Middle frontal gyrus (tissue), 1 donor: ENCODE measurements at regions not wholly inside any gene's neighbourhood (a gene's known extent, or its start where the extent isn't known, plus 50 kb on each side); places are given as distances from the start of the nearest gene placed in this dataset.

Experiments
- DNase-seq: peaks from one replicate; pipeline ENCODE4 v3.0.0-alpha.2; 2015; ENCODE audit warnings: low spot score; ENCODE audit errors: extremely low spot score

- no peak for DNase-seq
These were observed 563.7 kb upstream of the PRKX start for GRCh38 chrX:4277122-4277521.

DNA sequence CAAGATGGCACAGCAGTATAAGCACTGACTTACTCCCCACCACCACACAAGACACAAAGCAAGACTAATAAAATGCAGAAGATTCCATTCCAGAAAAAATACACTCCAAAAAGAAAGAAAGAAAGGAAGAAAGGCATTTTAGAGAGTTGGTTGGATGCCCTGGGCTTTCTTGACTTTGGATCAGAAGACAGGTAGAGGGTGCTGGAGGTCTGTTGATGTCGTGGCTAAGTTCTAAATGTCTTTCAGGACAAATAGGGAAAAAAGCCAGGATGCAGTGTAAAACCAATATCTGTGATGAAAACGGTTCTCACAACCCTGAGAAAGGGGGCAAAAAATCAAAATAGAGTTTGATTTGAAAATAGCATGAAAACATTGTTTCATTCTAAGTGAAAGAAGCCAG lies 555.2 kb upstream of the PRKX start:
- no peak for DNase-seq

- DNase-seq: no peak
These were observed 551.6 kb upstream of the PRKX start for GRCh38 chrX:4265036-4265435.

DNA sequence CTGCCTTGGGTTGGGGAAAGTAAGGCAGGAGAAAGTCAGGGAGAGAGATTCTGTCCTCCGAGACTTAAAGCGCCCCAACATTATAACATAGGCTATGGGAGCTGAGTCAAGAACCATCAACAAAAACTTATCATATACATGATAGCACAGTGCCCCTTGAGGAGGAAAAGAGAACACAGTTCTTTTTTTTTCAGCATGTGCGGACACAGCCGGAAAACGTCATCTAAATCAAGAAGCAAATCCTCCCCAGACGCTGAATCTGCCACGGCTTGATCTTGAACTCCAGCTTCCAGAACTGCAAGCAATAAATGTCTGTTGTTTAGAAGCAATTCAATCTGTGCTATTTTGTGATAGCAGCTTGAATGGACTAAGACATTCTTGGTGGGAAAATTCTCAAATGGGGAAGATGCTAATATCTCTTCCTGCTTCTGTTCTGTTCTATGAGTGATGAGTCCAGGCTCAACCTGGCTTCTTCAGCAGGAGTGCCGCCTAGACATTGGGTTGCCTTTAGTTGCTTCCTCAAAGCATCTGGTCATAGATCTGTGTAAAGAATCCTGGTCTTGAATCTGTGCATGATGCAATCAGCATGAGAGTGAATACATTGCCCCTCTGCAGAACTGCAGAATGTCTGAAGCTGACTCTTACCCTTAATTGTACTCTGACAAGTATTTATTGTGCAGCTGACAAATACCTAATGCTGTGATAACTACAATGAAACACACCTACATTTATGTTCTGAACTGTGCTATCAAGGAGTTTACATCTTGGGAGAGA lies 549.8 kb upstream of the PRKX start:
- no peak for DNase-seq

- DNase-seq: no peak
These were observed 539.6 kb upstream of the PRKX start for GRCh38 chrX:4253092-4253491.

DNA sequence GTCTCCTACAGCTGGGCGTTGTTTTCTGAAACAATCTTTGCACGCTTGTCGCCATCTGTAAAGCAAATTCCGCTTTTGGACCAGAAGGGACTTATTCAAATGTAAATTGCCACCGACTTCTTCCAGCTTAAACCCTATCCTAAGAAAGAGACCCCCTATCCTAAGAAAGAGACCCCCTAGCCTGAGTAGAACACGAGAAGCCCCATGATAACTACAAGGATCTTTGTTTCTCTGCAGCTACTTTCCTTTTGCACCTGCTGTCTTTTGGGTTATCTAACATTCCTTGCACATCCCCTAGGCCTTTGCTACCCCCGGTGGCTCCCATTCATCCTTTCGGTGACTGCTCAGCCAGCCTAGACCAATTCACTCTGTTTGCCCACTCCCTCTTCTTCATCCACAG lies 536.0 kb upstream of the PRKX start:
- no peak for DNase-seq

GRCh38 chrX:4243759-4244158 lies 530.3 kb upstream of the PRKX start:
- DNase-seq: no peak

GRCh38 chrX:4240541-4241194 lies 527.2 kb upstream of the PRKX start:
- DNase-seq: no peak

- DNase-seq: no peak
These were observed 526.4 kb upstream of the PRKX start for GRCh38 chrX:4239650-4240540.

- DNase-seq: no peak
These were observed 525.5 kb upstream of the PRKX start for GRCh38 chrX:4238916-4239315.

- DNase-seq: no peak
These were observed 511.6 kb upstream of the PRKX start for GRCh38 chrX:4225086-4225485.

GRCh38 chrX:4206941-4207340 lies 493.5 kb upstream of the PRKX start:
- no peak for DNase-seq

- DNase-seq: no peak
These were observed 484.5 kb upstream of the PRKX start for GRCh38 chrX:4197971-4198370.

DNA sequence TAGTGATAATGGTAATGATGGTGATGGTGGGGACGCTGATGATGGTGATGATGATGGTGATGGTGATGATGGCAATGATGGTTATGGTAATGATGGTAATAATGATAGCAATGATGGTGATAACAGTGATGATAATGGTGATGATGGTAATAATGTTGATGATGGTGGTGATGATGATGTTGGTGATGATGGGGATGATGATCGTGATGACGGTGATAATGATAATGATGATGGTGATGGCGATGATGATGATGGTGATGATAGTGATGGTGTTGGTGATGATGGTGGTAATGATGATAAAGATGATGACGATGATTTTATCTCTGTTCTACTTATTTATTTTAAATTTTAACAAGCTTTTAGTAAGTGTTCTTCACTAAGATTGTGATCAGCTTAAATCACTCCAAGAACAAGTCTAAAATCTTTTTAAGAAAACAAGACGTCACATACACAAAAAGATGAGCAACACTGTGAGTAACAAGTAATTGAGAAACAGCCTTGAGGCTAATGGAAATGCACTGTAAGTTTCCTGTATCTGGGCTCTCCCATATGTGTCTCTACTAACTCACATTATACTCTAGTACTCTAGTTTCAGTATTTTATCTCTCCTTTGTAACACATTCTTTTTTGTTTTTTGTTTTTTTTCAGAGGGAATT lies 480.2 kb upstream of the PRKX start:
- DNase-seq: no peak

DNA sequence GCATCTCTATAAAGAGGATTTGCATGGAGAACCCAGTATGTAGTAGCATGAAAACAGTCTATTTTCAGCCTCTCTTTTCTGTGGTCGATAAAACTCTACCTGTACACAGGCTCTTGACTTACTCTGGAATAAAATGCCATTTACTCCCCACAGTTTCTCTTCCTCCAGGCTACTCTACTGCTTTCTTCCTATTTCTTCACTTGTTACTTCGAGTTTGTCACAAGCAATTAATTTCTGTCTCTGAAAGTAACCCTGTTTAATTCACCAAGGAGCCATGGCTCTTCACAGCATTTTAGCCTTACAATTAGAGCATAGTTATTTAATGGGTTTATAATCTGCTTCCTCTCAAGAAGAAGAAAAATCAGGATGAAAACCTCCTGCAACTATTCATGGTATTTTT lies 472.9 kb upstream of the PRKX start:
- no peak for DNase-seq

DNA sequence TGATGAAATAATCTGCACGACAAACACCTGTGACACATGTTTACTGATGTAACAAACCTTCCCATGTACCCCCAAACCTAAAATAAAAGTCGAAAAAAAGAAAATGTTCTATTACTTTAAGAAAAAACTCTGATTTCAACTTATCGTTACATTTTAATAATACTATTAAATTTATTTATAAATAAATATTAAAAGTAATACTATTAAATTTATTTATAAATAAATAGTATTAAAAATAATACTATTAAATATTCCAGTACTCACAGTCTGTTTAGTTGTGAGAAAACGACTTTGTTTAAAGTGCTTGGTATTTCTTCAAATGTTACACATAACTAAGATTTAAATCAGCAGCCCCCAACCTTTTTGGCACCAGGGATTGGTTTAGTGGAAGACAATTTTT lies 471.6 kb upstream of the PRKX start:
- DNase-seq: no peak

DNA sequence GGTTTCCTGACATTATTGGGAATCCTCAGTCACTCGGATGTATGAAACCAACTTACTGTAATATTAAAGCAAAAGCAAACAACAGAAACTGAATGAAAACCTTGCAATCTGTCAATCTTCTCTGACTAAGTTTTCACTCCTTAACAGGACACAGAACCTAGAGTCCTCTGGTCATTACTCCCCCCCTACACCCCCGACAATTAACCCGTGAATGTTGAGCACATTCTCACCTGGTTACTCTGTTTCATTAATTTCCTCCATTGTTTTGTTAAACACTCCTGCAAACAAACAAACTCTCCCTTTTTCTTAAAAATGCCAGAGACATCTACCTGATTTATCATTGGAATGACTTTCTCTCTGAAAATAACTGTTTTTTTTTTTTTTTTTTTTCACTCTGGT lies 469.0 kb upstream of the PRKX start:
- no peak for DNase-seq

DNA sequence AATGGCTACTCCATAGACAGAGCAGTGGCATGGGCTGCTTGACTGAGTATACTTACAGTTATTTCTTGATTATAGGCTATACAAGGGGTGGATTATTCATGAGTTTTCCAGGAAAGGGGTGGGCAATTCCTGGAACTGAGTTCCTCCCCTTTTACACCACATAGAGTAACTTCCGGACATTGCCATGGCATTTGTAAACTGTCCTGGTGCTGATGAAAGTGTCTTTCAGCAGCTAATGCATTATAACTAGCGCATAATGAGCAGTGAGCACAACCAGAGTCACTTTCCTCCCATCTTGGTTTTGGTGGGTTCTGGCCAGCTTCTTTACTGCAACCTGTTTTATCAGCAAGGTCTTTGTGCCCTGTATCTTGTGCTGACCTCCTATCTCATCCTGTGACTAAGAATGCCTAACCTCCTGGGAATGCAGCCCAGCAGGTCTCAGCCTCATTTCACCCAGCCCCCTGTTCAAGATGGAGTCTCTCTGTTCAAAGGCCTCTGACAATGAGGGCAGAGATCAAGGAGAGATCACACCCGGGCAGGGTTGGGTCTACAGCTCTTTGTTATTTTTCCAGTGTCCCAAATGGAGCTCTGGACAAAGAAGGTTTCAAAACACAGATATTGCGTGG lies 468.4 kb upstream of the PRKX start:
- DNase-seq: no peak

DNA sequence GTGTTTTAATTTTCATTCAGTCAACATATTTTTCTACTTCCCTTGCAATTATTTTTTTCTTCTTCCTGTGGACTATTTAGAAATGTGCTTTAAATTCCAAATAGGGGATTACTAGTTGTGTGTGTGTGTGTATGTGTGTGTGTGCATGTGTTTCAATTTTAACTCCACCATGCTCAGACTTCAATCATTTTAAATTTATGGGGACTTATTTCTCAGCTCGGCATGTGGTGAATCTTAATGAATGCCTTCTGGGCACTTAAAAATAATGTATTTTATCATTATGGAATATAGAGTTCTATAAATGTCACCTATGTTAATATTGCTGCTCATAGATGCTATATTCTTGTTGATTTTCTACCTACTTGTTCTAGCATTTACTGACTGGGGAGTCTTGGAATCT lies 465.6 kb upstream of the PRKX start:
- no peak for DNase-seq

DNA sequence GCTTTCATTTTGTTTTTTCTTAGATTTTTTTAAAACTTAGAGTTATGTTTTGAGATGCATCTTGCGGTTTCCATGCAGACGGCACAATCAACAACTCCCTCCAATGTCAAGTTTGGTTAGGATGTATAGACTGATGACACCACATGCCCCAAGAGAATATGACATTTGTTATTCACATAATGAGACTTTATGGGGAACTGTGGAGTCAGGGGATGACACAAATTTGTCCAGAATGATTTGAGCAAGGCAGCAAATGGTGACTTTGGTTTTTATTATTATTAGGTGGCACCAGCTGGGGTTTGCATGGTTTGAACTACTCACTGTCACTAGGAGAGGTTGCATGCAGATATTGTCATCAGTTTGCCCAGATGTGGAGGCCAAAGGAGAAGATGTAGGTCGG lies 461.8 kb upstream of the PRKX start:
- DNase-seq: no peak

DNA sequence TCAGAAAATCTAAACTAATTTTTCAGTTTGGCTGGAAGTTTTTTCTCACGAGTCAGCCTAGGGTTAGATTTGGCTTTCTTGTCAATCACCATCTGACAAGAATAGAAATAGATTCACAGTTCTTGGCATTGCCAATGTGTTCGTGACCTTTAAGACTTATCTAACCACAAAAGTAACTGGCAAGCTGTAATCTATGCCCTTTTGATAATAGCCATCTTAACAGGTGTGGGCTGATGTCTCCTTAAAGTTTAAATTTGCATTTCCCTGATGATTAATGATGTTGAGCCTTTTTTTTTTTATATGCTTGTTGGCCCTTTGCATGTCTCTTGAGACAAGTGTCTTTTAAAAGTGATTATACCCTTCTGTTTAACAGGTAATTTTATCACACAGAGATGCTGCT lies 460.3 kb upstream of the PRKX start:
- DNase-seq: no peak
